ENCODE measurements at regions not wholly inside any gene's neighbourhood (a gene's known extent, or its start where the extent isn't known, plus 50 kb on each side); places are given as distances from the start of the nearest gene placed in this dataset.

- no peaks in the 10 kb centered on the region for H3K4me1 ChIP-seq (ENCODE audit: control insufficient read depth in 1 of 2, insufficient read depth in 2 of 2, low read length in 2 of 2)
- no peaks in the 10 kb centered on the region for H4K20me1 ChIP-seq (ENCODE audit: insufficient read depth)
- DNase-seq (ENCODE audit: low read depth, low spot score) = no peak
- CTCF ChIA-PET = interaction anchor here (0.7 kb wide), 1 partner anchor 20 kb away, joined by 3 read pairs; no protein-coding TSS in a partner anchor
- no peaks in the 10 kb centered on the region for H3K9me2 ChIP-seq (ENCODE audit: insufficient read depth)
- no peaks in the 10 kb centered on the region for H3K27me3 ChIP-seq (ENCODE audit: insufficient read depth, low read length)
- H3K79me2 ChIP-seq (ENCODE audit: insufficient read depth, low read length) = no peaks in the 10 kb centered on the region
- H3K9me3 ChIP-seq (ENCODE audit: control insufficient read depth in 1 of 2, insufficient read depth in 1 of 2, low read depth in 1 of 2, low read length in 2 of 2) = no peaks in the 10 kb centered on the region
- no peak overlapping the region for H3K9ac ChIP-seq (ENCODE audit: low read length)
- TF ChIP-seq MAX (IDR thresholded peaks at IDR 0.05) (no peak), YY1 (IDR thresholded peaks at IDR 0.05; ENCODE audit: extremely low read depth, insufficient replicate concordance, low read depth, low read length) (no peak), ZBTB33 (IDR thresholded peaks at IDR 0.05; ENCODE audit: extremely low read depth, insufficient replicate concordance, low read length) (no peak), ZFX (IDR thresholded peaks at IDR 0.05) (no peak), ELF1 (IDR thresholded peaks at IDR 0.05; ENCODE audit: borderline replicate concordance, low read depth) (no peak), FOSL1 (IDR thresholded peaks at IDR 0.05; ENCODE audit: low read depth) (no peak), CTCF (IDR thresholded peaks at IDR 0.05 in 2 of 3, conservative IDR thresholded peaks at IDR 0.05 in 1 of 3; ENCODE audit: borderline replicate concordance in 1 of 3, insufficient read depth in 1 of 3, low read depth in 2 of 3, low read length in 2 of 3) (no peak), SIN3A (IDR thresholded peaks at IDR 0.05; ENCODE audit: low read depth) (no peak), EZH2phosphoT487 (IDR thresholded peaks at IDR 0.05; ENCODE audit: borderline replicate concordance) (no peak), TCF7L2 (IDR thresholded peaks at IDR 0.05; ENCODE audit: borderline replicate concordance, extremely low read depth, insufficient read depth, insufficient read length) (no peak), POLR2AphosphoS5 (IDR thresholded peaks at IDR 0.05; ENCODE audit: low read depth, low read length) (no peak), SP1 (IDR thresholded peaks at IDR 0.05; ENCODE audit: low read depth) (no peak), CBX3 (IDR thresholded peaks at IDR 0.05; ENCODE audit: low read depth) (no peak)
- RAD21 ChIA-PET (ENCODE audit: low non-redundant PET in 1 of 2, low total read pairs in 2 of 2, uncharacterized antibody in 2 of 2, unreplicated experiment in 2 of 2) = no interaction called here
- H3K36me3 ChIP-seq (ENCODE audit: control insufficient read depth in 1 of 2, insufficient read depth in 2 of 2, low read length in 2 of 2) = no peaks in the 10 kb centered on the region
- no peak for ATAC-seq
- POLR2A ChIA-PET = no interaction called here
- H3K27ac ChIP-seq (ENCODE audit: low read depth, low read length) = no peak overlapping the region
- intact Hi-C loops (cut with micrococcal nuclease) = no loop called here
- H2AFZ ChIP-seq (ENCODE audit: low read depth, low read length, poor library complexity, severe bottlenecking) = no peak overlapping the region
- H3K4me3 ChIP-seq (replicated peaks in 1 of 2; ENCODE audit: low read depth in 1 of 2, low read length in 2 of 2) = no peak overlapping the region
- BruUV-seq (replicated peaks) = no TSS peak
- no peak overlapping the region for H3K4me2 ChIP-seq (ENCODE audit: low read length)
Measured at GRCh38 chr2:108161298-108161697, 78.5 kb upstream of the SULT1C3 start.

Data from HCT116 (cell line).